ENCODE measurements at regions not wholly inside any gene's neighbourhood (a gene's known extent, or its start where the extent isn't known, plus 50 kb on each side); places are given as distances from the start of the nearest gene placed in this dataset.

DNA sequence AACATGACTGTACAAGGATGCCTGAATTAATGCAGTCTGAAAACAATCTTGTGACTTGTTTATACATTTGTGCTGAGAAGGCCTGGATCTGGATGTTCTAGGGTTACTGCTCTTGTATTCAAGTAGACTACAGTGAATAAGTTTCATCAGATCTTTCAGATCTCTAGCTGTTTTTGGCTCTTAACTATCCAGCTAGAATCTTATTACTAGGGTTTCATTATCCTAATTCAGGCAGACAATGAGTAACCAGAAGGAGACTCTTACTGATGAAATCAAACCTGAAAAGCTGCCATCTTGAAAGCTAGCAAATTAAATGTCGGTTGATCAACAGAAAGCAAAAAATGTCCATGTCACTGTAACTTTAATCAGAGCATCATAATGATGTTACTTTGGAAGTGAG is 112.5 kb upstream of the KCNK2 start:
- CTCF ChIA-PET: no interaction called here
- Mint-ChIP-seq H3K27me3 (no peaks in the 10 kb centered on the region), H3K36me3 (ENCODE audit: low read depth) (no peaks in the 10 kb centered on the region), H3K4me3 (no peak overlapping the region), H3K27ac (no peak overlapping the region), H3K4me1 (no peaks in the 10 kb centered on the region), H3K9me3 (no peaks in the 10 kb centered on the region)
- POLR2A ChIA-PET: no interaction called here
- DNase-seq: no peak

DNA sequence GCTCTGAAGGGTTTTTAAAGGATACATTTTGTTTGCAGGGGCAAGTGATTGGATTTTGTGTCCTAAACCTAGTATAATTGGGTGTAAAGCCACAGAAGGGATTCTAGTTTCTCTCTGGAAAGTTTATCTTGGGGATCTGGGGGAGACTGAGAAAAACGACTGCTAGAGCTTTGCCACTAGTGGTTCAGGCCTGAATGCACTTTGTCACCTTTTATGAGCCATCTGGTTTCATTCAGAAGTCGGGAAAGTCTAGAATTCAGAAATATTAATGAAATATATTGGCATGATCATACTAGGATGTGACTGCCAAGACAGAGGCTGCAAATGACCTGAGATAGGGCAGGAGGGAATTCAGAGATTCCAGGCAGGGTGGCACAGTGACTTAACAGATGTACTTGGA is 111.5 kb upstream of the KCNK2 start:
- CTCF ChIA-PET: no interaction called here

DNA sequence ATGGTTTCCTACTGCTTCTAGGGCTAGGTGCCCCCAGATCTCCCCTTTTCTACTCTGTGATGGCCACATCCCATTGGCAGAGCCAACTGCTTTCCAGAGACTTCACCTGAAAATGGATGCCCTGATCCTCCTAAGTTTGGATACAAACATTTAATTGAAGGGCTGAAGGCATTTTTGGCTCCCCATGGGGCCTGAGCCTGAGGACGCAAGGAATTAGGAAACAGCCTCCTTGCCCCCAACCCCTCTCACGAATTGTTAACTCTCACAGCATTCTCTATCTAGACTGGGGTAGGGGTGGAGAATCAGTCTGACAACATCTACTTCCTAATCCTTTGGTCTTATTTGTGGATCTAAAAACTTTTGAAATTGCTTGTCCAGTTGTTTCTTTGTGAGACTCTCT is 108.5 kb upstream of the KCNK2 start:
- ChIA-PET CTCF (no interaction called here), POLR2A (no interaction called here)
- Mint-ChIP-seq H3K9me3 (no peaks in the 10 kb centered on the region), H3K36me3 (ENCODE audit: low read depth) (no peaks in the 10 kb centered on the region), H3K4me3 (no peak overlapping the region), H3K4me1 (no peaks in the 10 kb centered on the region), H3K27ac (no peak overlapping the region), H3K27me3 (no peaks in the 10 kb centered on the region)
- DNase-seq: no peak

More for the DNA sequence above, 111.5 kb upstream of the KCNK2 start:
- Mint-ChIP-seq H3K27me3 (no peaks in the 10 kb centered on the region), H3K4me3 (no peak overlapping the region), H3K9me3 (no peaks in the 10 kb centered on the region), H3K36me3 (ENCODE audit: low read depth) (no peaks in the 10 kb centered on the region), H3K4me1 (no peaks in the 10 kb centered on the region), H3K27ac (no peak overlapping the region)
- DNase-seq: no peak
- POLR2A ChIA-PET: no interaction called here

DNA sequence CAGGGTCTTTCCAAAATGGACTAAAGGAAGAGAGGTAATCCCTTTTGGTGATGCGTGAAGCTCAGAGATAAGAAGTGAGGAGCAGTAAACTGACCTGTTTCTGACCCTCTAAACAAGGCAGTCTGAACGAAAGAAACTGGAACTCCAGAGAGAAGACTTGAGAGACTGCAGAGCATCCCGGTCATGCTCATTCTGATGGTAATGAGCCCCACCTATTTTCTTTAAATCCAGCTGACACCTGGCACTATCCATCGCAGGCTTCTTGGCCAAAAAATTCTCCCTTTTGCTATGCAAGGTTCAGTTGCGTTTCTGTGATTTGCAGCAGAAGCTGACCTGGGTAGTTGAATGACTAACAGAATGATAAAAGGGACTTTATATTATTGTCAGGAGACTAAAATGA is 105.9 kb upstream of the KCNK2 start:
- H3K36me3 Mint-ChIP-seq (ENCODE audit: low read depth): no peaks in the 10 kb centered on the region
- H3K9me3 Mint-ChIP-seq: no peaks in the 10 kb centered on the region
- no peak overlapping the region for H3K27ac Mint-ChIP-seq
- H3K4me1 Mint-ChIP-seq: no peaks in the 10 kb centered on the region
- H3K4me3 Mint-ChIP-seq: no peak overlapping the region
- CTCF ChIA-PET: no interaction called here
- no peaks in the 10 kb centered on the region for H3K27me3 Mint-ChIP-seq
- POLR2A ChIA-PET: no interaction called here
- no peak for DNase-seq

DNA sequence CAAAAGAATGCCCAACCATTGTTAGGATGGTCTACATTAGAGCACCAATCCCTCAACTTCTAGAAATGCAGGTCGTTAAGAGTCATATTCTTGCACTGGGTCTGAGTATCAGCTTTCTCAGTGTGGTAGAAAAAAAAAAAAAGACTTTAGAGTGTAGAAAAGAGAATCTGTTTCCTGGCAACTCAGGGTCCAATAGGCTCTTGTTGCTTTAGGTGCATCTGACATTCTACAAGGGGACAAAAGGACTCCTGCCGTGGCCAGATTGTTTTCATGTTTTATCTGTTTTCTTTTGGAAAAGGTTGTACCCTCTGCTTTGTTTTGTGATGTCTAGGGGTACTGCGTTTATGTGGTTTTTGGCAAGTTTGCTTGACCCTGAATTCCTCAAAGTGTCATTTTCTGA is 105.4 kb upstream of the KCNK2 start:
- no peaks in the 10 kb centered on the region for H3K9me3 Mint-ChIP-seq
- no peaks in the 10 kb centered on the region for H3K36me3 Mint-ChIP-seq (ENCODE audit: low read depth)
- no peaks in the 10 kb centered on the region for H3K27me3 Mint-ChIP-seq
- no peaks in the 10 kb centered on the region for H3K4me1 Mint-ChIP-seq
- no peak for DNase-seq
- ChIA-PET POLR2A (no interaction called here), CTCF (interaction anchor here (0.8 kb wide), 1 partner anchor 20 kb away, joined by 4 read pairs; no protein-coding TSS in a partner anchor)
- H3K4me3 Mint-ChIP-seq: no peak overlapping the region
- H3K27ac Mint-ChIP-seq: no peak overlapping the region

DNA sequence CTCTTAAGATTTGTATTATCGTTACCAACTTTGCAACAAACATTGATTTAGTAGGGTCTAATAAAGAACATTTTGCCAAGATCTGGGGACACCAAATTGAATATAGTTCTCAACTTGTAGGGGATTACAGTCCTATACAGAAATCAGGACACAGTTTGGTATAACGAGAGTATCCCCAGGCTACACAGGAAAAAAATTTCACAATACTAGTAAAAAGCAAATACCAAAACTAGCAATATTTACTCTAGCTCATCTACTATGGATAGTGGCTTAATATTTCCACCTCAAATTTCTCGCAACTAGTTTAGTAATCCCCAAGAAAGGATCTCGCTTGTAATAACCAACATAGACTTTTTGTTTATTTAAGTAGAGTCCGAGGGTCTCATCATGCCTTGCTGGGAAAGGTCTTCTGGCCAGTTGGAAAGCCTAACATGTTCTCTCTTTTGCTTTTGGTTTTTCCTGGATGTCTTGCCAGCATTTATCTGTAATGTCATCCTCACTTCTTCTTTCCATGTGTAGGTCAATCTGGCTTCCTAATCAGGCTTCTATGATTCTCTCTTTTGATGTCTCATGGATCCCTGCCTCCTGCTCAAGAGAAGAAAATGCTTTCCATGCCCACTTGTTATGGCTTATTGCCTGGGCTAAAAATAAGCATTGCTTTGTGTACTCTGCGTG is 104.7 kb upstream of the KCNK2 start:
- no peaks in the 10 kb centered on the region for H3K36me3 Mint-ChIP-seq (ENCODE audit: low read depth)
- H3K9me3 Mint-ChIP-seq: no peaks in the 10 kb centered on the region
- H3K4me1 Mint-ChIP-seq: no peaks in the 10 kb centered on the region
- no peak for DNase-seq
- no peaks in the 10 kb centered on the region for H3K27me3 Mint-ChIP-seq
- ChIA-PET CTCF (interaction anchor here (0.8 kb wide), 1 partner anchor 20 kb away, joined by 4 read pairs; no protein-coding TSS in a partner anchor), POLR2A (no interaction called here)
- H3K4me3 Mint-ChIP-seq: no peak overlapping the region
- H3K27ac Mint-ChIP-seq: no peak overlapping the region

DNA sequence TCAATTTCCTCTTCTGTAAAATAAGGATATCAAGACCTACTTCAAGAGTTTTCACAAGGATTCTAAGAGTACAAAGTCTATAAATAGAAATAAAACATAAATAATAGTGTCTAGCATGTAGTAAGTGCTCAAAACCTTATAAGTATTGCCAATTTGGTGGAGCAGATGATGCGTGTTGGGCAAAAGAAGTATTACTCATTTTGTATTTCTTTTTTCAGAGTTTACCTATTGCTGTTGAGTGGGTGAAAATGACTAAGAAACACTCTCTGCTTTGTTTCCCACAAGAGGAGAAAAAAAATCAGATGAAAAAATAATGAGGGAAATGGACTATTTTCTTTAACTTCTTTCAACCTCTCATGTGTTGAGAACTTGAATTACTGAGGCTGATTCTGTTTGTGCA is 103.3 kb upstream of the KCNK2 start:
- DNase-seq: no peak

DNA sequence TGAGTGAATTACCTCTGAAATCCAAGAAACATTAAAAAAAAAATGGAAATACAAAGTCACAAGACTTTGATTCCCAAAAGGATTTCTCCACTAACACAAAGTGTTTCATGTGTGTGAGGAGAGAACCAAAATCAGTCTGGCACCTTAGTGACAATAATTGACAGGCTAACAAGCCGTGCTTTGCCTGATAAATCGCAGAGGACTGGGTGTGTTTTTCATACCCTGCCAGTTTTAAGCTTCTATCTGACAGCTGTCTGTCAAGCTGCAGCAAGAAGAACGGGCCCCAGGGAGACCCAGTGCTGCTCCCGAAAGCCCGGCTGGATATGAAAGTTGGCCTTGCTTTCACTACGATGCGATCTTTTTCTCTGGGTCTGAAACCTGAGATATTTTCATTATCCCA is 101.6 kb upstream of the KCNK2 start:
- CTCF ChIA-PET: interaction anchor here (0.6 kb wide), 1 partner anchor 360 kb away, joined by 3 read pairs; no protein-coding TSS in a partner anchor
- H3K4me3 Mint-ChIP-seq: no peak overlapping the region
- no peak for DNase-seq
- peaks cover 3% of the 10 kb centered on the region for H3K9me3 Mint-ChIP-seq
- no peaks in the 10 kb centered on the region for H3K36me3 Mint-ChIP-seq (ENCODE audit: low read depth)
- H3K27ac Mint-ChIP-seq: no peak overlapping the region
- no peaks in the 10 kb centered on the region for H3K4me1 Mint-ChIP-seq
- POLR2A ChIA-PET: no interaction called here
- H3K27me3 Mint-ChIP-seq: no peaks in the 10 kb centered on the region

More for the DNA sequence above, 103.3 kb upstream of the KCNK2 start:
- no peak overlapping the region for H3K27ac Mint-ChIP-seq
- no peaks in the 10 kb centered on the region for H3K4me1 Mint-ChIP-seq
- ChIA-PET POLR2A (no interaction called here), CTCF (no interaction called here)
- H3K4me3 Mint-ChIP-seq: no peak overlapping the region
- no peaks in the 10 kb centered on the region for H3K36me3 Mint-ChIP-seq (ENCODE audit: low read depth)
- H3K9me3 Mint-ChIP-seq: peaks cover 2% of the 10 kb centered on the region
- no peaks in the 10 kb centered on the region for H3K27me3 Mint-ChIP-seq

DNA sequence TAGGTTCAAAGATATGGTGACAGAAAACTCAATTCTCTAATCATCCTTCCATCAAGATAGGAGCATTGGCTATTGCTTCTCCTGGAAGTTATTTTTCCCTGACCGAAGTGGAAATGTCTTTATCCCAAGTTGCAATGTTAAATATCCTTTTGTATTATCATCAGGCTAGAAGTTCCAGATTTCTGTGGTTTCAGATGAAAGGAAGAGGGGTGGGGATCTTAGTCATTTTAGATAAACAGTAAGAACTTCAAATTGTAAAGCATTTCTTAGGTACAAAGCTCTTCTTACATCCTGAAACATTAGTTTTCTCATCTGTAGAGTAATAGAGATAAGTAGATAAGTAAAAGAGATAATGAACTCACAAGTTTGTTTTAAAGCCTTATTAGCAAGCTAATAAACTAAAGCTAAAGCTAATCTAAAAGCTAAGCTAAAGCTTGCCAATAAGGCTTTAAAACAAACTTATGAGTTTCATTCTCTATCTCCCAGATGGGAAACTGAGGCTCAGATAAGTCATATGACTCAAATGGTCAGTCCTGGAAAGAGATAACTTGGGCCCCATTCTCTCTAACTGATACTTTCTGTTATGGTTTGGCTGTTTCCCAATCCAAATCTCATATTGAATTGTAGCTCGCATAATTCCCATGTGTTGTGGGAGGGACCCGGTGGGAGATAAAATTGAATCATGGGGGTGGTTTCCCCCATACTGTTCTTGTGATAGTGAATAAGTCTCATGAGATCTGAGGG is 99.2 kb upstream of the KCNK2 start:
- Mint-ChIP-seq H3K27ac (no peak overlapping the region), H3K36me3 (ENCODE audit: low read depth) (no peaks in the 10 kb centered on the region), H3K4me1 (no peaks in the 10 kb centered on the region), H3K27me3 (no peaks in the 10 kb centered on the region), H3K9me3 (peaks cover 5% of the 10 kb centered on the region), H3K4me3 (no peak overlapping the region)
- ChIA-PET CTCF (interaction anchor here (0.6 kb wide), 1 partner anchor 420 kb away, joined by 3 read pairs; no protein-coding TSS in a partner anchor), POLR2A (no interaction called here)
- no peak for DNase-seq

DNA sequence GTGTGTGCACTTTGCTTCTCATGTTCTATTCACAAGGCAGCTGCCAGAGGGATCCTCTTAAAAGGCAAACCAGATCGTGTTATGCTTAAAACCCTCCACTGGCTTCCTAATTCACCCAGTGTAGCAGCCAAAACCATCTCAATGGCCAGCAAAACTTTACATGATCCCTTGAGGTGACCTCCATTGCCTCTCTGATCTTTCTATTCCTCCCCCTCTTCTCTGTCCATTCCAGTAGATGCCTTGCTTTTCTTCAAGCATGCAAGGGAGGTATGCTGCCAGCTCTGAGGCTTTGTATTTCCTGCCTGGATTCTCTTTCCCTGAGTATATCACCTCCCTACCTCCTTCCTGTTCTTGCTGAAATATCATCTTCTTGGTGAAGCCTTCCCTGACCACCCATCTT is 93.2 kb upstream of the KCNK2 start:
- ChIA-PET POLR2A (no interaction called here), CTCF (no interaction called here)
- Mint-ChIP-seq H3K27ac (no peak overlapping the region), H3K27me3 (no peaks in the 10 kb centered on the region), H3K36me3 (ENCODE audit: low read depth) (no peaks in the 10 kb centered on the region), H3K4me1 (no peaks in the 10 kb centered on the region), H3K4me3 (no peak overlapping the region), H3K9me3 (peaks cover 3% of the 10 kb centered on the region)
- no peak for DNase-seq

DNA sequence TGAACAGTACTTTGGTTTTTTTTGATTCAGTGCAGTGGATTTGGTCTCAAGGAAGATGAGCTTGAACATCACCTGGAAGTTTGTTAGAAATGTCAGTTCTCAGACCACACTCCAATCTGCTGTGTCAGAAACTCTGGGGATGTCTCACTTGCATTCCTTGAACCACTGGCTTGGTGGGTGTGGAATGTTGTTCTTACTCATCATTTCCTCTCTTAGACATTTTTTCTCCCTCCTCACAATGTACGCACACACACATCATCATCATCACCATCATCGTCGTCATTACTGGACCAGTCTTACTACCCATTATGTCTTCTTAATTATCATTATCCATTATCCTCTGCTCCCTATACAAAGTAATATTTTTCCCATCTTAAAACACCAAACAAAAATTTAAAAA is 91.9 kb upstream of the KCNK2 start:
- ChIA-PET CTCF (interaction anchor here (0.6 kb wide), 1 partner anchor 454 kb away, joined by 3 read pairs; no protein-coding TSS in a partner anchor), POLR2A (no interaction called here)
- no peaks in the 10 kb centered on the region for H3K36me3 Mint-ChIP-seq (ENCODE audit: low read depth)

DNA sequence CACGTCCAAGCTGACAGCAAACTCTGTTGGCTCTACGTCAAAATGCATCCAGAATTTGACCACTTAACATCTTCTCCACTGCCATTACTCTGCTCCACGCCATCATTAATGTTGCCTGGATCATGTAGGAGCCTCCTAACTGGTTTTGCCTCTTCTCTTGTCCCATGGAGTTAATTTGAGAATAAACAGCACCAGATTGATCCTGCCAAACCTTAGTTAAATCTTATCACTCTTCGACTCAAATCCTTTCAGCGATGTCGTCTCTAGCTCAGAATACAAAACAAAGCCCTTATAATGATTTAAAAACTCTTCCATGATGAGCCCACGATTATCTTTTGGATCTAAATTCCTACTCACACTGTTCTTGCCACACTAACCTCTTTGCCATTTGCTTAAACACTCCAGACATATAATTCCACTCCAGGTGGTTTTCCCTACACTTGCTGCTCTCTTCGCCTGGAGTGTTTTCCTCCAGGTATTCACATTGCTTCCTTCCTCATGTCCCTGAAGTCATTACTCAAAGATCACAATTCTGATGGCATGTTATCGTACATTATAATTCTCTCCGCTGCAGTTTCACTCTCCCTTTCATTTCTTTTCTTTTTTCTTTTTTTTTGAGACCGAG is 90.7 kb upstream of the KCNK2 start:
- H3K9me3 Mint-ChIP-seq: no peaks in the 10 kb centered on the region
- no peaks in the 10 kb centered on the region for H3K4me1 Mint-ChIP-seq
- H3K27me3 Mint-ChIP-seq: no peaks in the 10 kb centered on the region
- CTCF ChIA-PET: interaction anchor here (0.7 kb wide), 1 partner anchor 1237 kb away, joined by 4 read pairs; no protein-coding TSS in a partner anchor
- POLR2A ChIA-PET: no interaction called here
- H3K4me3 Mint-ChIP-seq: no peak overlapping the region
- no peak for DNase-seq
- no peak overlapping the region for H3K27ac Mint-ChIP-seq
- no peaks in the 10 kb centered on the region for H3K36me3 Mint-ChIP-seq (ENCODE audit: low read depth)

More for the DNA sequence above, 91.9 kb upstream of the KCNK2 start:
- Mint-ChIP-seq H3K27me3 (no peaks in the 10 kb centered on the region), H3K27ac (no peak overlapping the region), H3K9me3 (peaks cover 3% of the 10 kb centered on the region), H3K4me1 (no peaks in the 10 kb centered on the region), H3K4me3 (no peak overlapping the region)
- no peak for DNase-seq

DNA sequence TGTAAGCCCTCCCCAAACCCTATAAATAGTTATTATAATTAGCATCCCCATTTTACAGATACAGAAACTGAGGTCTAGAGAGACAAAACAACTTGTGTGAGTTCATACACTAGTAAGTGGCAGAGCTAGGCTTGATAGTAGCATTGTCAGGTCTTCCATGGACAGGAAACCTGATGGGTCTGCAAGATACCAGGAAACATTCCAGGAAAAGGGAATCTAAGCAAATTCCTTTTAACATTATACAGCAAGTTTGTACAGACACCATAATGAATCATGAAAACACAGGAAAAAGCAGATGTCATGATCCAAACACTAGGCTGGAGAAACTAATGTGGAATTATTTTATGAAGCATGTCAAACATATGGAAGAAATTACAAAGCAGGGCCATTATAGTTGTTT is 89.1 kb upstream of the KCNK2 start:
- ChIA-PET POLR2A (no interaction called here), CTCF (no interaction called here)
- Mint-ChIP-seq H3K4me3 (no peak overlapping the region), H3K27me3 (no peaks in the 10 kb centered on the region), H3K36me3 (ENCODE audit: low read depth) (no peaks in the 10 kb centered on the region), H3K4me1 (no peaks in the 10 kb centered on the region), H3K9me3 (no peaks in the 10 kb centered on the region), H3K27ac (no peak overlapping the region)
- no peak for DNase-seq

Measured in activated CD4-positive, alpha-beta T cell treated with anti-CD3 and anti-CD28 coated beads, Interleukin-2, amount 10 ng/mL, durations not matched to agents 7 days and 5 days (primary cell).